Gastrocnemius medialis (tissue), 4 donors: ENCODE measurements at regions not wholly inside any gene's neighbourhood (a gene's known extent, or its start where the extent isn't known, plus 50 kb on each side); places are given as distances from the start of the nearest gene placed in this dataset.
"Not testable (repeated sequence)": the region's sequence is repeated elsewhere in the genome, so short reads cannot be mapped to it uniquely, and the experiment has no call there.

Source experiments
- CTCF ChIP-seq, 5 experiments: fragments of 450-650 bp in 3 of 5; fragments of 200-600 bp in 2 of 5; sonication (generic) in 2 of 5; IDR thresholded peaks in 4 of 5; conservative IDR thresholded peaks in 1 of 5; 1 replicate in 4 of 5; 2 replicates in 1 of 5; pipeline ENCODE4 v1.5.1; 2016 to 2019; ENCODE audit warnings: antibody characterized with exemption in 5 of 5, mild to moderate bottlenecking in 3 of 5, moderate library complexity in 3 of 5
- POLR2A ChIP-seq, 2 donors: fragments of 450-650 bp; IDR thresholded peaks; one replicate each; pipeline ENCODE4 v1.6.1; 2017; ENCODE audit warnings: antibody characterized with exemption in 2 of 2, mild to moderate bottlenecking in 2 of 2, moderate library complexity in 2 of 2

- TF ChIP-seq CTCF (IDR thresholded peaks at IDR 0.05 in 4 of 5, conservative IDR thresholded peaks at IDR 0.05 in 1 of 5); POLR2A (IDR thresholded peaks at IDR 0.05): not testable (repeated sequence)
Measured at GRCh38 chr4:130038540-130038939, 942.6 kb downstream of the C4orf33 start.
